Keratinocyte (primary cell): ENCODE measurements at regions not wholly inside any gene's neighbourhood (a gene's known extent, or its start where the extent isn't known, plus 50 kb on each side); places are given as distances from the start of the nearest gene placed in this dataset.

Experiments
- DNase-seq: peaks from one replicate; pipeline ENCODE4 v3.0.0-alpha.2; 2011; ENCODE audit warnings: low read depth, missing footprints, low spot score
- FAIRE-seq: peaks from 2 replicates; lab custom pipeline; 2011; peaks lifted over from hg19 to GRCh38; lab: Jason Lieb, UNC
- H2AFZ ChIP-seq: 2 replicates; pipeline ENCODE4 v1.6.0; 2012; ENCODE audit warnings: low read length, control low read depth, inconsistent platforms; ENCODE audit not compliant: control insufficient read depth
- H3K27ac ChIP-seq: 2 replicates; pipeline ENCODE4 v1.5.1; 2011; ENCODE audit warnings: low read length; ENCODE audit not compliant: control insufficient read depth, insufficient read depth
- H3K27me3 ChIP-seq: 3 replicates; pipeline ENCODE4 v1.6.0; 2011; ENCODE audit warnings: low read length; ENCODE audit not compliant: control insufficient read depth, insufficient read depth; ENCODE audit errors: extremely low read depth
- H3K36me3 ChIP-seq, 2 experiments: 2 replicates in 1 of 2; 3 replicates in 1 of 2; pipeline ENCODE4 v1.5.1; 2011; ENCODE audit warnings: low read length in 2 of 2, mild to moderate bottlenecking in 1 of 2; ENCODE audit not compliant: control insufficient read depth in 2 of 2, insufficient read depth in 2 of 2; ENCODE audit errors: extremely low read depth in 1 of 2
- H3K4me1 ChIP-seq: 3 replicates; pipeline ENCODE4 v1.5.1; 2011; ENCODE audit warnings: low read length; ENCODE audit not compliant: control insufficient read depth, insufficient read depth; ENCODE audit errors: extremely low read depth
- H3K4me2 ChIP-seq: 3 replicates; pipeline ENCODE4 v1.6.0; 2011; ENCODE audit warnings: low read depth, low read length; ENCODE audit not compliant: control insufficient read depth, insufficient read depth; ENCODE audit errors: extremely low read depth
- H3K4me3 ChIP-seq, 3 experiments: fragments of 200-600 bp in 1 of 3; sonication (generic) in 1 of 3; 2 replicates in 2 of 3; 3 replicates in 1 of 3; pipeline ENCODE4 v1.5.1; 2011 to 2016; ENCODE audit warnings: low read length in 3 of 3, mild to moderate bottlenecking in 3 of 3, control low read depth in 2 of 3, inconsistent platforms in 1 of 3, low read depth in 1 of 3, mixed read lengths in 1 of 3, mixed run types in 1 of 3, moderate library complexity in 1 of 3; ENCODE audit not compliant: control insufficient read depth in 2 of 3, insufficient read depth in 2 of 3; ENCODE audit errors: extremely low read depth in 1 of 3
- H3K79me2 ChIP-seq: 2 replicates; pipeline ENCODE4 v1.6.0; 2012; ENCODE audit warnings: low read length; ENCODE audit not compliant: control insufficient read depth, insufficient read depth
- H3K9ac ChIP-seq: 3 replicates; pipeline ENCODE4 v1.6.0; 2011; ENCODE audit warnings: low read length; ENCODE audit not compliant: control insufficient read depth, insufficient read depth; ENCODE audit errors: extremely low read depth
- H3K9me1 ChIP-seq: 3 replicates; pipeline ENCODE4 v1.6.0; 2011; ENCODE audit warnings: low read length; ENCODE audit not compliant: control insufficient read depth, insufficient read depth; ENCODE audit errors: extremely low read depth
- H3K9me3 ChIP-seq: 2 replicates; pipeline ENCODE4 v1.5.1; 2012; ENCODE audit warnings: low read depth, low read length; ENCODE audit not compliant: control insufficient read depth
- H4K20me1 ChIP-seq: 3 replicates; pipeline ENCODE4 v1.6.0; 2011; ENCODE audit warnings: low read length; ENCODE audit not compliant: control insufficient read depth, insufficient read depth; ENCODE audit errors: extremely low read depth
- CTCF ChIP-seq, 3 experiments: IDR thresholded peaks in 1 of 3; conservative IDR thresholded peaks in 1 of 3; optimal IDR thresholded peaks in 1 of 3; 2 replicates in 2 of 3; 3 replicates in 1 of 3; pipeline versions ENCODE3 to v1.5.1; 2011; ENCODE audit warnings: low read length in 3 of 3, mild to moderate bottlenecking in 3 of 3, moderate library complexity in 2 of 3, control low read depth in 1 of 3, inconsistent platforms in 1 of 3; ENCODE audit not compliant: insufficient read depth in 2 of 3; ENCODE audit errors: extremely low read depth in 1 of 3
- EZH2 ChIP-seq: IDR thresholded peaks from one replicate; pipeline ENCODE4 v1.6.1; 2012; ENCODE audit warnings: inconsistent platforms, mild to moderate bottlenecking, low read length, moderate library complexity
- dilution Hi-C: fragments of 300-500 bp; cut with MboI; formaldehyde crosslinking; loops from one replicate; pipeline ENCODE4 v1.7.0; 2020; ENCODE audit warnings: low sequenced_read_pairs; ENCODE audit not compliant: extremely low pct_ligation_motif_present

GRCh38 chr3:135460273-135460672 is 505.3 kb upstream of the PPP2R3A start:
- FAIRE-seq (no peak), DNase-seq (no peak)
- Histone ChIP-seq H3K27me3 (no peaks in the 10 kb centered on the region), H3K36me3 (no peaks in the 10 kb centered on the region), H3K9me3 (no peaks in the 10 kb centered on the region), H4K20me1 (no peaks in the 10 kb centered on the region), H3K4me3 (no peak overlapping the region), H3K4me2 (no peak overlapping the region), H3K79me2 (no peaks in the 10 kb centered on the region), H3K4me1 (no peaks in the 10 kb centered on the region), H3K9me1 (no peaks in the 10 kb centered on the region), H3K27ac (no peak overlapping the region), H2AFZ (no peak overlapping the region), H3K9ac (no peak overlapping the region)
- dilution Hi-C loops, result no loop called here
- TF ChIP-seq CTCF (optimal IDR thresholded peaks at IDR 0.05 in 1 of 3, IDR thresholded peaks at IDR 0.05 in 1 of 3, conservative IDR thresholded peaks at IDR 0.05 in 1 of 3; ENCODE audit: extremely low read depth in 1 of 3, insufficient read depth in 2 of 3, low read length in 3 of 3) (no peak), EZH2 (no peak)

- Histone ChIP-seq H3K4me2 (no peak overlapping the region), H3K4me1 (no peaks in the 10 kb centered on the region), H3K9me3 (no peaks in the 10 kb centered on the region), H3K27me3 (no peaks in the 10 kb centered on the region), H3K36me3 (no peaks in the 10 kb centered on the region), H3K4me3 (no peak overlapping the region), H3K27ac (no peak overlapping the region), H3K9me1 (no peaks in the 10 kb centered on the region), H4K20me1 (no peaks in the 10 kb centered on the region), H3K79me2 (no peaks in the 10 kb centered on the region), H3K9ac (no peak overlapping the region), H2AFZ (no peak overlapping the region)
- no peak for DNase-seq
- FAIRE-seq, result no peak
- dilution Hi-C loops, result no loop called here
- TF ChIP-seq EZH2 (no peak), CTCF (optimal IDR thresholded peaks at IDR 0.05 in 1 of 3, IDR thresholded peaks at IDR 0.05 in 1 of 3, conservative IDR thresholded peaks at IDR 0.05 in 1 of 3; ENCODE audit: extremely low read depth in 1 of 3, insufficient read depth in 2 of 3, low read length in 3 of 3) (no peak)
These were observed 493.6 kb upstream of the PPP2R3A start for GRCh38 chr3:135471911-135472310.
